Activated naive CD8-positive, alpha-beta T cell treated with anti-CD3 and anti-CD28 coated beads for 36 hours (primary cell): ENCODE measurements at regions not wholly inside any gene's neighbourhood (a gene's known extent, or its start where the extent isn't known, plus 50 kb on each side); places are given as distances from the start of the nearest gene placed in this dataset.

Experiments used
- DNase-seq: peaks from one replicate; pipeline ENCODE4 v3.0.0; 2021
- H3K27ac Mint-ChIP-seq: one replicate; pipeline ENCODE4 v1.8.0; 2022; ENCODE audit warnings: mild to moderate bottlenecking, moderate library complexity, mixed read lengths
- H3K27me3 Mint-ChIP-seq: one replicate; pipeline ENCODE4 v1.8.0; 2022; ENCODE audit warnings: mild to moderate bottlenecking, mixed read lengths
- H3K36me3 Mint-ChIP-seq: one replicate; pipeline ENCODE4 v1.8.0; 2021; ENCODE audit warnings: mild to moderate bottlenecking, mixed read lengths
- H3K4me1 Mint-ChIP-seq: one replicate; pipeline ENCODE4 v1.8.0; 2021; ENCODE audit warnings: mixed read lengths
- H3K4me3 Mint-ChIP-seq: one replicate; pipeline ENCODE4 v1.8.0; 2022; ENCODE audit warnings: mild to moderate bottlenecking, moderate library complexity, mixed read lengths
- H3K9me3 Mint-ChIP-seq: one replicate; pipeline ENCODE4 v1.8.0; 2022; ENCODE audit warnings: mixed read lengths

DNA sequence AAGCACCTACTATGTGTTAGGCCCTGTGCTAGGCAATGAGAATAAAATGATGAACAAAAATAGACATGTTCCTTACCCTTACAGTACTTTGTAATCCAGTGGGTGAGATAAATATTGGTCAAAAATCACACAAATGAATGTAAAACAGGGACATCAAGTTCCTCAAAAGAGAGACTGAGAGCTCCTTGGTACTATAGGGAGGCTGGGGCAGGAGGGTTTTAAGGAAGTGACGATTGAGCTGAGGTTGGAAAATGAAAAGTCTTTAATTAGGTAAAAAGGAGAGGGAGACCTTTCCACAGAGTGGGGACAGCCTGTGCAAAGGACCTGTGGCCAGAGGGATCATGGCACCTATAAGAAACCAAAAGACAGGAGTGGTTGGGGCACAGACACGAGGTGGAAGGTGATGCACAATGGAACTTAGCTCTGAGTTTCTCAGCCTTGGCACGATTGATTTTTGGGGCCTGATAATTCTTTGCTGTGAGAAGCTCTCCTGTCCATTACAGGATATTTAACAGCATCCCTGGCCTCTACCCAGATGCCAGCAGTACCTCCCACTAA lies 140.3 kb downstream of the CEP57L1 start:
- H3K27me3 Mint-ChIP-seq, result no peaks in the 10 kb centered on the region
- no peak overlapping the region for H3K4me3 Mint-ChIP-seq
- H3K4me1 Mint-ChIP-seq, result peaks cover 10% of the 10 kb centered on the region
- no peak for DNase-seq
- no peak overlapping the region for H3K27ac Mint-ChIP-seq
- no peaks in the 10 kb centered on the region for H3K36me3 Mint-ChIP-seq
- H3K9me3 Mint-ChIP-seq, result no peaks in the 10 kb centered on the region

DNA sequence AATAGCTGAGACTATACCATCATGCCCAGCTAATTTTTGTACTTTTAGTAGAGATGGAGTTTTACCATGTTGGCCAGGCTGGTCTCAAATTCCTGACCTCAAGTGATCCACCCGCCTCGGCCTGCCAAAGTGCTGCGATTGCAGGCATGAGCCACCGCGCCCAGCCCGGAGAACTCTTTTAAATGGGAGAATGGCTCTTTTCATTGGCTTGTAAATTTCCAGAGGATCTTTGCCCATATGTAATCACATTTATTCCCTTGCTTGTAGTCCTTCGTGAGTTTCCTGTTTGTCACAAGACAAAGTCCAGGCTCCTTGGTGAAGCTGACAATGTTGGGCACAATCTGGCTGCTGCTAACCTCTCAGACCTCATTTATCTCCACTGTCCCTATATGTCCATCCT lies 135.1 kb downstream of the CEP57L1 start:
- Mint-ChIP-seq H3K27ac (no peak overlapping the region), H3K27me3 (no peaks in the 10 kb centered on the region), H3K36me3 (no peaks in the 10 kb centered on the region), H3K9me3 (no peaks in the 10 kb centered on the region), H3K4me1 (no peaks in the 10 kb centered on the region), H3K4me3 (no peak overlapping the region)
- no peak for DNase-seq

DNA sequence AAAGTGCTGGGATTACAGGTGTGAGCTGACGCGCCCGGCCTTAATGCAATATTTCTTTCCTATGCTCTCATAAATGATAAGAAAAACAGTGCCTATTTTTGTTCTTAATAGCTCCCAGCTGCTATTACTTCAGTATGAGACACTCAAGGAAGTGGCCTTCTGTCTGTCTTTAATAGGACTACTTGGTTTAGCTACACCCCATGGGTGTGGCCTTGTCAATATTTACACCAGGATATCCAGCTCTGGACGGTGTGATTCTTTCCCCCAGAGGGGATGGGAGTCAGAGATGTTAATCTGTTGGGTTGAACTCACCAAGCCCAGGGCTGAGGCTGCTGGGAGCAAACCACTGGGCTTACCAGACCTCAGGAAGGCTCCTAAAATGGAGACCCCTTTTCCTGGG lies 134.2 kb downstream of the CEP57L1 start:
- no peak overlapping the region for H3K27ac Mint-ChIP-seq
- no peaks in the 10 kb centered on the region for H3K36me3 Mint-ChIP-seq
- H3K4me1 Mint-ChIP-seq, result peaks cover 4% of the 10 kb centered on the region
- H3K27me3 Mint-ChIP-seq, result no peaks in the 10 kb centered on the region
- no peak overlapping the region for H3K4me3 Mint-ChIP-seq
- H3K9me3 Mint-ChIP-seq, result no peaks in the 10 kb centered on the region
- DNase-seq, result no peak

DNA sequence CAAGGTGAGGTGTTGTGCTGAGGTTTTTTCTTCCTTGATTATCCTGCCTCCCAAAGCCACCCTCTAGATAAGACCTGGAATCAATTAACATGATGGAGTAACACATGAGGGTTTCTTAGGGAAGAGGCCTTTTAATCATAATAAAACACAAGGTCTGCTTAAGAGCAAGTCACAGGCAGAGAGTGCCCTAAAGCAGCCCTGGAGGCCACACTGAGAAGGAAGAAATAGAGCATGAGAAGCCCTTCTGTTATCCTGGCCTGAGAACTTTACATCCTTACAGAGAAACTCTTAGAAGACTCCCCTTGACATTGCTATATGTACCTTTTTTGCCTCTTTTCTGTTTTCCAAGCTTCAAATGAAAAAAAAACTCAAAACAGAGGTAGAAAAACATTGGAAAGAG lies 132.3 kb downstream of the CEP57L1 start:
- DNase-seq, result no peak
- H3K9me3 Mint-ChIP-seq, result no peaks in the 10 kb centered on the region
- peaks cover 7% of the 10 kb centered on the region for H3K4me1 Mint-ChIP-seq
- H3K36me3 Mint-ChIP-seq, result no peaks in the 10 kb centered on the region
- no peaks in the 10 kb centered on the region for H3K27me3 Mint-ChIP-seq
- H3K27ac Mint-ChIP-seq, result no peak overlapping the region
- H3K4me3 Mint-ChIP-seq, result no peak overlapping the region

DNA sequence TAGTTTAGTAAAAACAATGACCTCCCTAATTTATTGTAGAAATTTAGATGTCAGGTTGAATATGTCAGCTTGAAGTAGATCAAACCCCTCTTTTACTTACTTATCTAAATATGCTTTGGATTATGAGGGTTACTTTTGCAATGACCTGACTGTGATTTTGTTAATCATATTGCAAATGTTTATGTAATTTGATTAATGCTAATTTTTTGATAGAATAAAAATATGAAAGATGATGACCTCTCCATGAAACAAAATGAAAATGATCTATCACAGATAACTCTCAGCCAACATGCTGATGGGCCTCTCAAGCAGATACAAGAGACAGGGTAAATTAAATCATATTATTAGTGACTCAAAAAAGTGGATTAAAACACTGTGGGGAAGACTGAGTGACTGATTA lies 131.0 kb downstream of the CEP57L1 start:
- H3K4me3 Mint-ChIP-seq, result no peak overlapping the region
- no peak for DNase-seq
- H3K4me1 Mint-ChIP-seq, result peaks cover 7% of the 10 kb centered on the region
- H3K27me3 Mint-ChIP-seq, result no peaks in the 10 kb centered on the region
- no peaks in the 10 kb centered on the region for H3K9me3 Mint-ChIP-seq
- H3K27ac Mint-ChIP-seq, result no peak overlapping the region
- no peaks in the 10 kb centered on the region for H3K36me3 Mint-ChIP-seq

DNA sequence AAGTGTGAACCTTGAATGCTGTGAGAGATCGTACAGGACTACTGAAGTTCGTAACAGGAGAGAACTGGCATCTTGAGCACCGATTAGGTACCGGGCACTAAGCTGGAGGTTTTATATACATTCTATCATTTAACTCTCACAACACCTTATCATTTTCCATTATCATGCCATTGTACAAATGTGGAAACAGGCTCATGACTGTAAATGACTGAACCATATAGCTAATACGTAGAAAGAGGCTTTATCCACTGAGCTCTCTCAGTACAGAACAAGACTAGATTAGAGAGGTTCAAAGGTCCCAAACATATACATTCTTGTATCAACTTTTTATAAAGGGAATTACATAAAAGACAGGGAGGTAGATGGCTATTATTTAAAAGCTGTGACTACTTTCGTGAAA lies 130.6 kb downstream of the CEP57L1 start:
- no peak overlapping the region for H3K27ac Mint-ChIP-seq
- DNase-seq, result no peak

DNA sequence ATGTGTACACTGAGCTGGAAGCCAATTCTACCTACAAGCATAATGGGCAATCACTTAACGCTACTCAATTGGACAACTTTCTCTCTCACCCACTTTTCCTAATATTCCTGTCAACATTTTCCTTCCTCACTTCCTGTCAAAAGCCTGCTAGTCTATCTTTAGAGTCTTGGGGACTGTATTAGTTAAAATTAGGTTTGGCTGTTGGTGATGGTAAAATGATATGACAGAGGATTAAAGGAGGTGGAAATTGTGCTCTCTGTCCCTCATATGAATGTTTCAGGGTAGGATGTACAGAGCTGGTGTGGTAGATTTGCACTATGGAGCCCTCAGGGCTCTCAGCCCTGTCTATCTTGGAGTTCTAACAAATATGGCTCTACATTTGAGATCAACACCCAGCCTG lies 129.7 kb downstream of the CEP57L1 start:
- DNase-seq, result no peak
- Mint-ChIP-seq H3K9me3 (no peaks in the 10 kb centered on the region), H3K27me3 (no peaks in the 10 kb centered on the region), H3K4me1 (peaks cover 11% of the 10 kb centered on the region), H3K27ac (no peak overlapping the region), H3K4me3 (no peak overlapping the region), H3K36me3 (no peaks in the 10 kb centered on the region)

More for the DNA sequence above, 130.6 kb downstream of the CEP57L1 start:
- no peaks in the 10 kb centered on the region for H3K9me3 Mint-ChIP-seq
- no peaks in the 10 kb centered on the region for H3K36me3 Mint-ChIP-seq
- no peaks in the 10 kb centered on the region for H3K27me3 Mint-ChIP-seq
- H3K4me3 Mint-ChIP-seq, result no peak overlapping the region
- H3K4me1 Mint-ChIP-seq, result peaks cover 7% of the 10 kb centered on the region

DNA sequence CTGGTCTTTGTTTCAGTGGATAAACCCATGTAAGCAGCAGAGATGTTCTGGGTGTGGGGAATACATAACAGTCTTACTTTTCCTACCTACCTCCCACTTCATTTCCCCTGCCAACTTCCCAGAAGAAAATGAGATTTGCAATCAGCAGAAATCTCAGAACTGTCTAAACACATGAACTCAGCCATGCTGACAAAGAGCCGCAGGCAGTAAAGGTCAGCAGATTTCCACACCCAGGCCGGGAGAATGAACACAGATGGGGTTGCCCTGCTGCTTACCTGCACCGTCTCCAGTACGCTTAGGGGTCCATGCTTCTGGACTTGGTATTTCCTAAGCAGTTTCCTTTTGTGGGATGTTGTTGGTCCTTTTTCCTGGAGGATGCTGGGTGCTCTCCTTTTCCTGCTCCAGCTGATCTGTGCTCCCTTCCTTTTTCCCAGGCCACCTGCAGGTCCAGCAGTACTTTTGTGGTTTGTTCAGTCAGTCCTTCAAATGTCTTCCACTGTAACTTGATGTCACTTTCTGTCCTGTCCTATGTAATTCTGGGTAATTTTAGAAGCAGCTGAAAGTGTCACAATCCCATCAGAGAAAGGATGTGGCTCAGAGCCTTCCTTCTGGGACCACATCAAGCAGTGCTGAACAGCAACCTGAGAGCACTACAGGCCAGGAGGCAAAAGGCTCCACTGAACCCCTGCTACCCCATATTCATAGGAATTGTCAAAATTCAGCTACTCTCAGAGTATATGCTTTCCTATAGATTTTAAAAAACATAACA lies 129.0 kb downstream of the CEP57L1 start:
- no peak for DNase-seq
- H3K27me3 Mint-ChIP-seq, result no peaks in the 10 kb centered on the region
- H3K27ac Mint-ChIP-seq, result no peak overlapping the region
- H3K4me1 Mint-ChIP-seq, result peaks cover 11% of the 10 kb centered on the region
- H3K36me3 Mint-ChIP-seq, result no peaks in the 10 kb centered on the region
- no peaks in the 10 kb centered on the region for H3K9me3 Mint-ChIP-seq
- H3K4me3 Mint-ChIP-seq, result no peak overlapping the region

DNA sequence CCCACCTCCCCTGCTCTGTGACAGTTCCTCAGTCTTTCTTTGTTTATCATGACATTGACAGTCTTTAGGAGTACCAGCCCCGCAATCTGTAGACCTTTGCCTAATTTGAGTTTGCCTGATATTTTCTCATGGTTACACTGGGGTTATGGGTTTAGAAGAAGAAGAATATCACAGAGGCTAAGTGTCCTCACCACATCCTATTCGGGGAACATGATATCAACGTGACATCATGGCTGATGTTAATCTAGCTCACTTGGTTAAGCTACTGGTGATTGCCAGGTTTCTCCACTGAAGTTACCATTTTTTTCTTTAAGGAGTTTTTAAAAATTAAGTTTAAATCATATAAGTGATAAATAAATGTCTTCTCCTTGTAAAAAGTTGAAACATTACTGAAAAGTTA lies 127.5 kb downstream of the CEP57L1 start:
- Mint-ChIP-seq H3K27ac (no peak overlapping the region), H3K27me3 (no peaks in the 10 kb centered on the region), H3K4me1 (peaks cover 11% of the 10 kb centered on the region), H3K36me3 (no peaks in the 10 kb centered on the region), H3K4me3 (no peak overlapping the region), H3K9me3 (no peaks in the 10 kb centered on the region)
- DNase-seq, result no peak

DNA sequence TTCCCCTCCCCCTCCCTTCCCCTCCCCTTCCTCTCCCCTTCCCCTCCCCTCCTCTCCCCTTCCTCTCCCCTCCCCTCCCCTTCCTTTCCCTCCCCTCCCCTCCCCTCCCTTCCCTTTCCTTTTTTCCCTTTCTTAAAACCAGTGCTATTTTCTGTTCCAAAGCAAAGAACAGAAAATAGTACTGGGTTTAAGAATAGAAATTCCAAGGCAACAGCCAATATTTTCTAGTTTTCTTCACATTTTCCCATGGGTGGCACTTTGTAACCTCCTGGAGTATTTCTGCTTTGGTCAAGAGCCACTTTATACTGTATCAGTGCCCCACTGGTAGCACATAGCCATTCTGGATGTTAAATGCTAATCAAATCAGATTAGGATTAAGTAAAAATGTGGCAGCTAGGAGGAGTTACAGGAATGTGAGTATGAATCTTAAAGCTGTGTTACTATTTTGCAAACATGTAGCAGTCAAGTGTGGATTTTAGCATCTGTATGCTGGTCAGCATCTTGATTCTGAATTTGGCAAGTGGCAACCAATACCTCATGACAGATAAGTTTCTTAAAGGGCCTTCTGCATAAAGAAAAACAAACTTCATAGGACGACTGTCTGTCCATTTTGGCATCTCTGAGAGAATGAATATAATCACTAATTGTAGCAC lies 126.4 kb downstream of the CEP57L1 start:
- Mint-ChIP-seq H3K4me1 (peaks cover 11% of the 10 kb centered on the region), H3K9me3 (no peaks in the 10 kb centered on the region), H3K27ac (no peak overlapping the region), H3K4me3 (no peak overlapping the region), H3K36me3 (no peaks in the 10 kb centered on the region), H3K27me3 (no peaks in the 10 kb centered on the region)
- DNase-seq, result no peak
